HepG2 (cell line): ENCODE measurements at regions not wholly inside any gene's neighbourhood (a gene's known extent, or its start where the extent isn't known, plus 50 kb on each side); places are given as distances from the start of the nearest gene placed in this dataset.

Experiments used
- ATAC-seq: fragments of 200-7000 bp; cut with Tn5 transposase; 3 replicates; pipeline ENCODE4 v1.9.1; 2020; ENCODE audit warnings: mild to moderate bottlenecking, moderate library complexity
- BruUV-seq: library from RNA; stranded (reverse); fragments of 400-500 nt; replicated peaks from 2 replicates; lab custom pipeline; 2021; lab: Mats Ljungman, UMichigan
- CTCF ChIA-PET: fragments of 300-600 bp; formaldehyde crosslinking; extraction: SDS; loops from one replicate; lab custom pipeline; 2021; ENCODE audit warnings: low total read pairs, inconsistent platforms, low intra/inter-chr PET ratio; lab: Yijun Ruan, JAX
- POLR2A ChIA-PET: fragments of 350-600 bp; sonication (Branson Sonifier 250); formaldehyde crosslinking; loops from one replicate; lab custom pipeline; 2020; ENCODE audit warnings: antibody characterized with exemption, inconsistent platforms; lab: Yijun Ruan, JAX
- DNase-seq: peaks from one replicate; pipeline ENCODE4 v3.0.0-alpha.2; 2015; ENCODE audit warnings: low spot score
- FAIRE-seq: peaks from 3 replicates; lab custom pipeline; 2011; peaks lifted over from hg19 to GRCh38; lab: Jason Lieb, UNC
- H2AFZ ChIP-seq: one replicate; pipeline ENCODE4 v1.6.1; 2011; ENCODE audit warnings: low read length, inconsistent platforms
- H3K27ac ChIP-seq: fragments of 300-600 bp; 3 replicates; pipeline ENCODE4 v1.8.0; 2011; ENCODE audit warnings: mixed run types, mild to moderate bottlenecking, mixed read lengths, low read length, inconsistent platforms; ENCODE audit not compliant: insufficient read depth; ENCODE audit errors: extremely low read length
- H3K27me3 ChIP-seq, 2 experiments: fragments of 200-600 bp in 1 of 2; 2 replicates in 1 of 2; 3 replicates in 1 of 2; pipeline versions ENCODE4 v1.6.0 to v1.8.0; 2011; ENCODE audit warnings: low read length in 2 of 2, mild to moderate bottlenecking in 2 of 2, moderate library complexity in 2 of 2, inconsistent platforms in 1 of 2; ENCODE audit not compliant: insufficient read depth in 2 of 2, control insufficient read depth in 1 of 2
- H3K36me3 ChIP-seq, 2 experiments: fragments of 200-600 bp in 1 of 2; replicated peaks in 1 of 2; 2 replicates in 1 of 2; 3 replicates in 1 of 2; pipeline versions ENCODE4 v1.5.1 to v1.8.0; 2011; ENCODE audit warnings: low read length in 2 of 2, inconsistent platforms in 1 of 2; ENCODE audit not compliant: insufficient read depth in 2 of 2, control insufficient read depth in 1 of 2
- H3K4me1 ChIP-seq: 2 replicates; pipeline ENCODE4 v1.5.1; 2012; ENCODE audit warnings: low read length, inconsistent platforms; ENCODE audit not compliant: insufficient read depth
- H3K4me2 ChIP-seq: 2 replicates; pipeline ENCODE4 v1.6.0; 2011; ENCODE audit warnings: low read depth, low read length, inconsistent platforms
- H3K4me3 ChIP-seq, 3 experiments: fragments of 200-600 bp in 1 of 3; sonication (generic), shearing (Covaris generic) in 1 of 3; replicated peaks in 1 of 3; 2 replicates each; pipeline ENCODE4 v1.5.1; 2011 to 2016; ENCODE audit warnings: low read length in 3 of 3, inconsistent platforms in 2 of 3, low read depth in 2 of 3, mild to moderate bottlenecking in 2 of 3, control low read depth in 1 of 3, mixed read lengths in 1 of 3; ENCODE audit not compliant: insufficient read depth in 1 of 3
- H3K79me2 ChIP-seq: one replicate; pipeline ENCODE4 v1.6.1; 2011; ENCODE audit warnings: low read length, inconsistent platforms; ENCODE audit not compliant: insufficient read depth
- H3K9ac ChIP-seq: 2 replicates; pipeline ENCODE4 v1.6.0; 2011; ENCODE audit warnings: mild to moderate bottlenecking, low read depth, low read length, inconsistent platforms; ENCODE audit not compliant: insufficient read depth
- H3K9me3 ChIP-seq: 2 replicates; pipeline ENCODE4 v1.5.1; 2012; ENCODE audit warnings: mild to moderate bottlenecking, low read length
- H4K20me1 ChIP-seq: 2 replicates; pipeline ENCODE4 v1.6.0; 2011; ENCODE audit warnings: inconsistent platforms, mild to moderate bottlenecking, low read length, moderate library complexity; ENCODE audit not compliant: insufficient read depth
- MAFF ChIP-seq: IDR thresholded peaks from 2 replicates; pipeline ENCODE4 v1.6.1; 2011; ENCODE audit warnings: low read depth, low read length, improper control_type of control experiment
- MAFK ChIP-seq, 2 experiments: IDR thresholded peaks in 1 of 2; conservative IDR thresholded peaks in 1 of 2; 2 replicates each; pipeline ENCODE4 v1.6.1; 2011; ENCODE audit warnings: improper control_type of control experiment in 2 of 2, low read length in 2 of 2
- NFE2 ChIP-seq: sonication (generic); formaldehyde crosslinking; IDR thresholded peaks from 2 replicates; pipeline ENCODE4 v1.4.0; 2020; ENCODE audit warnings: missing genetic modification reagents
- NFE2L2 ChIP-seq: fragments of 150-350 bp; IDR thresholded peaks from 2 replicates; pipeline ENCODE4 v1.6.1; 2014; ENCODE audit warnings: low read length
- TGIF2 ChIP-seq: IDR thresholded peaks from 2 replicates; pipeline ENCODE4 v1.6.1; 2016; ENCODE audit warnings: control low read depth, missing compliant biosample characterization
- ZFP36L2 ChIP-seq: sonication (generic); formaldehyde crosslinking; IDR thresholded peaks from 2 replicates; pipeline ENCODE4 v1.4.0; 2020; ENCODE audit warnings: missing genetic modification reagents
- ZNF652 ChIP-seq: IDR thresholded peaks from 2 replicates; pipeline ENCODE4 v1.6.1; 2016; ENCODE audit warnings: low read depth, borderline replicate concordance
- WGBS: methylation state at CpG from one replicate; pipeline ENCODE4 v1.1.6; 2017; ENCODE audit warnings: low lambda C conversion rate; 5-methylcytosine and 5-hydroxymethylcytosine counted together
- in situ Hi-C: cut with HindIII; loops from 2 replicates; pipeline ENCODE4 v1.10.0; 2017; ENCODE audit warnings: low pct_unique_long_range_greater_than_20kb; ENCODE audit not compliant: extremely low pct_ligation_motif_present
- intact Hi-C: fragments of 100-400 bp; cut with micrococcal nuclease; formaldehyde crosslinking; loops from one replicate; pipeline ENCODE4 v1.10.0; 2022; ENCODE audit not compliant: unreplicated experiment
- TF ChIP-seq, protein P1 (sequence below): IDR thresholded peaks from 2 replicates; pipeline ENCODE4 v1.6.1; 2016; ENCODE audit warnings: low read depth
- TF ChIP-seq, protein P2 (sequence below): IDR thresholded peaks from 2 replicates; pipeline ENCODE4 v1.6.1; 2016; ENCODE audit warnings: low read depth, missing genetic modification reagents, missing compliant biosample characterization

DNA sequence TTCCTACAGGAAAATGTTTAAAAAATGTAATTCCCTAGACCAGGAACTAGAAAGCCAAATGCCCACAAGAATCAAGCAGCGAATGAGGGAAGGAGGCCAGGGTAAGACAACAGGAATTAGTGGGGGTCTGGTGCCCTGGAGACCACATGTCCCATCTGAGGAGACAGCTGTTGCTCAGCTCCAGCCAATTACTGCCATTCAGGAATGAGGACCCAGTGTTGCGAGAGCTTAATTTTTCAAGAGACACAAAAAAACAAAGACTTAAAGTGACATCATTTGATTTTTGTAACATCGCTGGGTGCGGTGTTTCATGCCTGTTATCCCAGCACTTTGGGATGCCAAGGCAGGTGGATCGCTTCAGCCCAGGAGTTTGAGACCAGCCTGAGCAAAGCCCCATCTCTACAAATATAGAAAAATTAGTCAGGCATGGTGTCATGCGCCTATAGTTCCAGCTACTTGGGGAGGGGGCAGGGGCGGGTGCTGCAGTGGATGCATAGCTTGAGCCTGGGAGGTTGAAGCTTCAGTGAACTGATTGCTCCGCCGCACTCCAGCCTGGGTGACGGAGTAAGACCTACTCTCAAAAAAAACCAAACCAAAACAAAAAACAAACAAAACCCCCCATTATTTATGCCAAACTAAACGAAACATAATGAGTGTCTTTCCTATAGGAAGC lies 52.8 kb upstream of the LRIG1 start (continued):
- TF ChIP-seq, protein P1, sequence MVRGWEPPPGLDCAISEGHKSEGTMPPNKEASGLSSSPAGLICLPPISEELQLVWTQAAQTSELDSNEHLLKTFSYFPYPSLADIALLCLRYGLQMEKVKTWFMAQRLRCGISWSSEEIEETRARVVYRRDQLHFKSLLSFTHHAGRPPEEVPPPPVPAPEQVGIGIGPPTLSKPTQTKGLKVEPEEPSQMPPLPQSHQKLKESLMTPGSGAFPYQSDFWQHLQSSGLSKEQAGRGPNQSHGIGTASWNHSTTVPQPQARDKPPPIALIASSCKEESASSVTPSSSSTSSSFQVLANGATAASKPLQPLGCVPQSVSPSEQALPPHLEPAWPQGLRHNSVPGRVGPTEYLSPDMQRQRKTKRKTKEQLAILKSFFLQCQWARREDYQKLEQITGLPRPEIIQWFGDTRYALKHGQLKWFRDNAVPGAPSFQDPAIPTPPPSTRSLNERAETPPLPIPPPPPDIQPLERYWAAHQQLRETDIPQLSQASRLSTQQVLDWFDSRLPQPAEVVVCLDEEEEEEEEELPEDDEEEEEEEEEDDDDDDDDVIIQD = no peak
- no peak for TF ChIP-seq TGIF2 (CRISPR knock-in tag)

- no peaks in the 10 kb centered on the region for H4K20me1 ChIP-seq
- WGBS = 79% methylated on average over 1 of the region's 1 CpG
- H2AFZ ChIP-seq = no peak overlapping the region
- TF ChIP-seq MAFF = peak; percentile 76
- peak; percentile 14; the same call in 1 of the 2 replicates for TF ChIP-seq NFE2
- peak; percentile 87 for TF ChIP-seq NFE2L2
- TF ChIP-seq, protein P2, sequence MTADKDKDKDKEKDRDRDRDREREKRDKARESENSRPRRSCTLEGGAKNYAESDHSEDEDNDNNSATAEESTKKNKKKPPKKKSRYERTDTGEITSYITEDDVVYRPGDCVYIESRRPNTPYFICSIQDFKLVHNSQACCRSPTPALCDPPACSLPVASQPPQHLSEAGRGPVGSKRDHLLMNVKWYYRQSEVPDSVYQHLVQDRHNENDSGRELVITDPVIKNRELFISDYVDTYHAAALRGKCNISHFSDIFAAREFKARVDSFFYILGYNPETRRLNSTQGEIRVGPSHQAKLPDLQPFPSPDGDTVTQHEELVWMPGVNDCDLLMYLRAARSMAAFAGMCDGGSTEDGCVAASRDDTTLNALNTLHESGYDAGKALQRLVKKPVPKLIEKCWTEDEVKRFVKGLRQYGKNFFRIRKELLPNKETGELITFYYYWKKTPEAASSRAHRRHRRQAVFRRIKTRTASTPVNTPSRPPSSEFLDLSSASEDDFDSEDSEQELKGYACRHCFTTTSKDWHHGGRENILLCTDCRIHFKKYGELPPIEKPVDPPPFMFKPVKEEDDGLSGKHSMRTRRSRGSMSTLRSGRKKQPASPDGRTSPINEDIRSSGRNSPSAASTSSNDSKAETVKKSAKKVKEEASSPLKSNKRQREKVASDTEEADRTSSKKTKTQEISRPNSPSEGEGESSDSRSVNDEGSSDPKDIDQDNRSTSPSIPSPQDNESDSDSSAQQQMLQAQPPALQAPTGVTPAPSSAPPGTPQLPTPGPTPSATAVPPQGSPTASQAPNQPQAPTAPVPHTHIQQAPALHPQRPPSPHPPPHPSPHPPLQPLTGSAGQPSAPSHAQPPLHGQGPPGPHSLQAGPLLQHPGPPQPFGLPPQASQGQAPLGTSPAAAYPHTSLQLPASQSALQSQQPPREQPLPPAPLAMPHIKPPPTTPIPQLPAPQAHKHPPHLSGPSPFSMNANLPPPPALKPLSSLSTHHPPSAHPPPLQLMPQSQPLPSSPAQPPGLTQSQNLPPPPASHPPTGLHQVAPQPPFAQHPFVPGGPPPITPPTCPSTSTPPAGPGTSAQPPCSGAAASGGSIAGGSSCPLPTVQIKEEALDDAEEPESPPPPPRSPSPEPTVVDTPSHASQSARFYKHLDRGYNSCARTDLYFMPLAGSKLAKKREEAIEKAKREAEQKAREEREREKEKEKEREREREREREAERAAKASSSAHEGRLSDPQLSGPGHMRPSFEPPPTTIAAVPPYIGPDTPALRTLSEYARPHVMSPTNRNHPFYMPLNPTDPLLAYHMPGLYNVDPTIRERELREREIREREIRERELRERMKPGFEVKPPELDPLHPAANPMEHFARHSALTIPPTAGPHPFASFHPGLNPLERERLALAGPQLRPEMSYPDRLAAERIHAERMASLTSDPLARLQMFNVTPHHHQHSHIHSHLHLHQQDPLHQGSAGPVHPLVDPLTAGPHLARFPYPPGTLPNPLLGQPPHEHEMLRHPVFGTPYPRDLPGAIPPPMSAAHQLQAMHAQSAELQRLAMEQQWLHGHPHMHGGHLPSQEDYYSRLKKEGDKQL = no peak
- TF ChIP-seq MAFK (conservative IDR thresholded peaks at IDR 0.05 in 1 of 2, IDR thresholded peaks at IDR 0.05 in 1 of 2; ENCODE audit: low read length in 2 of 2) = peak; percentile 77 to 86
- TF ChIP-seq ZNF652 (CRISPR knock-in tag) = no peak
- TF ChIP-seq ZFP36L2 (CRISPR knock-in tag) = no peak
- no peak overlapping the region for H3K4me3 ChIP-seq
- ATAC-seq (no peak), FAIRE-seq (no peak), DNase-seq (no peak)
- POLR2A ChIA-PET = no interaction called here
- CTCF ChIA-PET = no interaction called here
- no peak overlapping the region for H3K27ac ChIP-seq
- H3K9ac ChIP-seq = no peak overlapping the region
- no peaks in the 10 kb centered on the region for H3K4me1 ChIP-seq
- H3K36me3 ChIP-seq = no peaks in the 10 kb centered on the region
- no peaks in the 10 kb centered on the region for H3K79me2 ChIP-seq
- no TSS peak for BruUV-seq
- no peaks in the 10 kb centered on the region for H3K9me3 ChIP-seq
- in situ Hi-C loops = no loop called here
- no peak overlapping the region for H3K4me2 ChIP-seq
- intact Hi-C loops = no loop called here
- H3K27me3 ChIP-seq = no peaks in the 10 kb centered on the region
These were observed 53.4 kb upstream of the LRIG1 start for GRCh38 chr3:66554178-66554577.
